GM19239 (cell line): ENCODE measurements at regions not wholly inside any gene's neighbourhood (a gene's known extent, or its start where the extent isn't known, plus 50 kb on each side); places are given as distances from the start of the nearest gene placed in this dataset.

ENCODE experiments used
- DNase-seq: peaks from one replicate; pipeline ENCODE4 v3.0.0; 2011; ENCODE audit warnings: low spot score; ENCODE audit not compliant: insufficient read length
- FAIRE-seq: peaks from 2 replicates; lab custom pipeline; 2011; peaks lifted over from hg19 to GRCh38; lab: Jason Lieb, UNC

DNA sequence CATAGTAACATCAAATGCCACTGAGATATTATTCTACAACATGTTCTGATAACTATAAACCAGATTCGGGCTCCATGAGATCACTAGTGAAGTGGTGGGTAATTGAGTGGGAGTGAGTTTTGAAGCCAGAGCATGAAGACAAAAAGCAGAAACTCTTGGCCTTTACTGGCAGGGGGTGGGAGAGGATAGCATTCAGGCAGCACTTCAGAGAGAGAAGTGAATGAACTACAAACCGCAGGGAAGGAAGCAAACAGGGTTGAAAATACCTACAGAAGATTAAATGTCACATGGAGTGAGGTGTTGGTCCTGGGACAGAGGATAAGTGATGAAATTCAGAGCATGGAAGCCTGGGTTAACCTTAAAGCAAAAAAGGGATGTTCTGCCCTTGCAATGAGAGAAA is 250.0 kb downstream of the EPM2A start:
- DNase-seq: no peak
- no peak for FAIRE-seq

DNA sequence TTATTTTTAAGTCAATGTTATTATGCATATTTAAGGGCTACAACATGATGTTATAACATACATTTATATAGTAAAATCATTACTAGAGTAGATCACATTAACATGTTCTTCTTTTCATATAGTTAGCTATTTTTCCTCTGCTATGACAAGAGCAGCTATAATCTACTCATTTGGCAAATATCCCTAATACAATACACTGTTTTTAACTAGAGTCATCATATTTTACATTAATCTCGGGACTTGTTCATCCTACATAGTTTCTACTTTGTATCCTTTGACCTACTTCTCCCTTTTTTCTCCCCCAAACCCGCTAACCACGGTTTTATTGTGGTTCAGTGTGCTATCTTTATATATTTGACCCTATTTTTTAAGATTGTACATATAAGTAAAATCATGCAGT is 249.0 kb downstream of the EPM2A start:
- DNase-seq (no peak), FAIRE-seq (no peak)

DNA sequence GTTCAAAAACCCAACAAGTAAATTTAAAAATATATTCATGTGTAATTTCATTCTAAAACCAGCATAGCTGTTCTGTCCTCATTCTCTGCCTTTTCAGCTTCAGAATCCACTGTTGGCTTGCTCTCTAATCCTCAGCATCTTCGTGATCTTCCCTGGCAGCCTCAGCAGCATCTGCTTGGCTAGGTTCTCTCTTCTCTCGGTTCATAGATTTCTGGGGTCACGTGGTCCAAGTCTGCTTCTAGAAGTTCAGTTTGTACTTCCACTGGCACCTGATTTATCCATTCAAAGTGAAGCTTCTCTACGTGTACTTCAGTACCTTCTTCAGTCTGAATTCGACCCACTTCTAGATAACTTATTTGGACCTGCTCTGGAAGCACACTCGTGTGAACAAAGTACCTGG is 245.7 kb downstream of the EPM2A start:
- DNase-seq (no peak), FAIRE-seq (no peak)

DNA sequence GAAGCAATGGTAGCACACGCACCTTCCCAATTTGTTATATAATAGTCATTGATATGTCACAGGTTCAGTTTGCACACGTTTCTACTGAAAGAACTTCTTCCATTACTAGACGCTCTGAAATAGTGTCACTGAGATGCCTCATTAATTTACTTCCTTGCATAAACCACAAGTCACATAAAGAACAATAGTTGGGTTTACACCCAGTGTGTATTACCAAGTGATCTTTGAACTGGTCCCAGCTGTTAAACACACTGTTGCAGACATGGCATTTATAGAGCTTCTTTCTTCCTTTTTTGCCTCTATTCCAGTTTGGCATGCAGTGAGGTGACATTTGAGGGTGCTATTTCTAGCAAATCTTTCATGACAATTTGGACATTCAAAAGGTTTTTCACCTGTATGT is 245.3 kb downstream of the EPM2A start:
- no peak for FAIRE-seq
- DNase-seq: no peak

DNA sequence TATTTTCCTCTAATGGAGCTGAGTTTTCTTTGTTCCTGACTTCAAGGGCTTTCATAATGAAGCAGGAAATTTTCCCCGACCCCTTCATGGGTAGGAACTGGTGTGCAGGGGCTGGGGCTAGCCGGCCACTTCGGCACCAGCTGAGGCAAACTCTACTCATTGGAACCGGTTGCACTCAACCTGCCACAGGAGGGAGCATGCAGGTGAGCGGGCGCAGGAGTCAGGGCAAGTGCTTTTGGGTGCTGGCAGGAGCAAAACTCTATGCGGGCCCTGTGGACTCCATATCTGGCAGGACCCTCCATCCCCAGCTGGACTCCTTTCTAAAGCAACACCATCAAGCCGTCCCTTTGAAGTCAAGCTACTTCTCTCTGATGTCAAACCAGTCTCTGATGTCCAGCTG is 244.2 kb downstream of the EPM2A start:
- no peak for FAIRE-seq
- no peak for DNase-seq

DNA sequence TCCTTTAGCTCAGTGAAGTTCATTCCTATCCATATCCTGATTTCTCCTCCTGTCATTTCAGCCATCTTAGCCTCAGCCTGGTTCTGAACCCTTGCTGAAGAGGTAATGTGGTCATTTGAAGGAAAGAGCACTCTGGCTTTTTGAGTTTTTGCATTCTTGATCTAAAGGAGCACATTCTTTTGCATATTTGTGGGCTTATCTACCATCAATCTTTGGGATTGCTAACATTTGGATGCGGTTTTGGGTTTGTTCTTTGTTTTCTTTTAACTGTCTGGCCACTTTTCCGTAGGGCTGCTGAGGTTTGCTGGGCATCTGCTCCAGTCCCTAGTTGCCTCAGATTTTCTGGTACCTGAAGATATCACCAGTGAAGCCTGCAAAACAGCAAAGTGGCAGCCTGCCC is 238.3 kb downstream of the EPM2A start:
- no peak for DNase-seq

DNA sequence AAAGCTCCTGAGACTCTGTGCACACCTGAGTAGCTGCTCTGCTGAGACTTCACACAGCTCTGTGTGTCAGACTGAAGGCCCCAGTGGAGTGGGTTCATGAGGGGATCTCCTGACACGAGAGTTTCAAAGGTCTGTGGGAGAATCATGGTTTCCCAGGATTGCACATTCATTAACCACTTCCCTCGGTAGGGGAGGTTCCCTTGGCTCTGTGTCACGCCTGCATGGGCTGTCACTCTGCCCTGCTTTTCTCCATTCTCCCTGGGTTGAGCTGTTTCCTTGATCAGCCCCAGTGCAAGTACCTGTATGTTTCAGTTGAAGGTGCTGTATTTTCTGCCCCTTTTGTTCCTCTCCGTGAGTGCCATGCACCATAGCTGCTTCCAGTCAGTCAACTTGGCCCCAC is 236.9 kb downstream of the EPM2A start:
- DNase-seq: no peak
- no peak for FAIRE-seq

More for the DNA sequence above, 238.3 kb downstream of the EPM2A start:
- FAIRE-seq: no peak

DNA sequence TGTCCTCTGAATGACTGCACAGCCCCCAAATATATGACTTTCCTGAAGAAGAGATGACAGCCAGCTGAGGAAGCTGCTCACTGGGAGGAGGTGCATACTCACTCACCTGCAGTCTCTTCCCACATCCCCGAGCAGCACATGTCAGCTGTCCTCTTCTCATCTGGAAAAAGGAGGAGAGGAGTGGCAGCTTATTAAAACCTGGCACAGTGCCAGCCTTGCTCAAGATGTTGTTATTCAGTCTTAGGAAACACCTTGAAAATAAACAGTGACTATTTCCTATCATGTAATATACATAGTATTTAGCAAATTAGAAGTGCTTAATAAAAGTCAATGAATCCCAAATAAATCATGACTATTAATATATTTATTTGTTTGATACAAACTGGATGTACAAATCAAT is 232.9 kb downstream of the EPM2A start:
- FAIRE-seq (no peak), DNase-seq (no peak)

DNA sequence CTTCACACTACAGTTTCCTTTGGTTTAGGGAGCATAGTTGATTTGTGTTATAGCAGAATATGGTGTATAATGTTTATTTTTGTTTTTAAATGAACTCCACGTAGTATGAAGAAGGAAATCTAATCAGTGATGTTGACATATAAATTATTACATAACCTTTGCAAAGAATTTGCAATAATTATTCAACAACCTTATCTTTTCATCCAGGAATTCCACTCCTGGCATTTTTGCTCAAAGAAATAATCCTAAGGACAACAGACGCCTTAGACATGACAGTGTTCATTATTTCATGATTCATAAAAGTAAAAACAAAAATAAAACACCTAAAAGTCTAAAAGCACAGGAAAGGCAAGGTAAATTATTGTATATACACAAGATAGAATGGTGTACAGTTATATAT is 229.2 kb downstream of the EPM2A start:
- FAIRE-seq: no peak
- DNase-seq: no peak

DNA sequence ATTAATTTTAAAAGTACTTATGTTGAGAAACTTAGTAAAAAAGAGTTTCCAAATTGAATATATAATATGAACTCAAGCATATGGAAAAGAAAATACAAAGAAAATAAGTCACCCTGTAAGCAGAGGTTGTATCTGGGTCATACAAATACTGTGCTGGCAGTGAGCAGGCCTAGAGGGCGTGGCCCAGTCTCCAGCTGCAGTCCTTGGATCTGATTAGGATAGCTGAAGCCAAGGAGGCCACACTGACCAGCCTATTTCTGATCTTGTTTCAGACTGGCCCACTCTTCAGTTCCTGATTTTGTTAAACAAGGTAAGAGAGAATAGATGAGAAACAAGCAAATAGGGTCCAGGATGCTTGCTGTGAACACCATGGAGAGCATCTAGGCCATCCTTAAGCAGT is 228.8 kb downstream of the EPM2A start:
- no peak for FAIRE-seq
- DNase-seq: no peak

DNA sequence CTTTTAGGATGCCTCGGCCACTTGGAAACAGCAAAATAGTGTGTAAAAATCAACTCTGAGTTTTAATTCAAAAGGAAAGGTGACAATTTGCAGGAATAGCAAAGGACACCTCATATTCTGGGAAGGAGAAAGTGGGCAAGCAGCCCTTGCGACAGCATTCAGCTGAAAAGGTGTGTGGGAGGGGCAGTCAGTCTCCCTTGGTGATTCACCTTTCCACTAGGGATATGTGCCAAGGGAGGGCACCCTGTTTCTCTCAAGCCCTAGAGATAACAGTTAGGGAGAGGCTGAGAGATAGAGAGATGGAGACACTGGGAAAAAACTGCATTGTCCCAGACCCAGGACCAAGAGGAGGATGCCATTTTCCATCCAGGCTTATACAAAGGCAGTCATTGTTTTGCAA is 228.1 kb downstream of the EPM2A start:
- FAIRE-seq (no peak), DNase-seq (no peak)

DNA sequence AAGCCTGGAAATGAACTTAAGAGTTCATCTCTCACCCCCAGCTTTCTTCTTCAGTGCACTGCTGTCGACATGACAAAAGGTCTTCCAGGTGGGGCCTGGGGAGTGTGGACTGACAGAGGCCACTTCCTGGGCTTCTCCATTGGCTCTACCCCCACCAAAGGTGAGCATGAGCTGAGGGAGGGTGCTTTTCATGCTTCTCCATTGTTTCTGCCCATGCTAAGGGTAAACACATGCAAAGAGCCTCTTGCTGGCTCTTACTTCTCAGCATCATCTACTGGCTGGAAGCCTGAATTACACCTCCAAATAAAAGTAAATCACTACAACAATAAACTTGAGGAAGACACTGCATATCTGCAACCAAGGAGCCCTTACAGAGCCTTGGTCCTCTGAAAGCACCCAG is 227.2 kb downstream of the EPM2A start:
- FAIRE-seq (no peak), DNase-seq (no peak)

DNA sequence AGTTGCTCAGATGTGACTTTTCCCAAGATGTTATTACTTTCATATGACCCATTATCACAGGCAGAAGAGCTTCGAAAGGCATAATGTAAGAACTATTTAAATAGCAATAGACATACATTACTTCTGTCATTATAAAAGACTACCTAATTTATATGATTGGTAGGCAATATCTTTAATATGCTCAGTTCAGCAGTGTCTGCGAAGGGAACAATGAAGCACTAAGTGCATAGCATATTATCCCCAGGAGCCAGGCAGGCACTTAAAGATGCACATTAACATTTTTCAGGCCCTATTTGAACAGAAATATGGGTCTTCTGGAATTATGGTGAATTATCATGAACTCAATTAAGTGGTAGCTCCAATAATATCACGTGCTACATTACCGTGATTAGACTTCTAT is 217.8 kb downstream of the EPM2A start:
- FAIRE-seq (no peak), DNase-seq (no peak)

DNA sequence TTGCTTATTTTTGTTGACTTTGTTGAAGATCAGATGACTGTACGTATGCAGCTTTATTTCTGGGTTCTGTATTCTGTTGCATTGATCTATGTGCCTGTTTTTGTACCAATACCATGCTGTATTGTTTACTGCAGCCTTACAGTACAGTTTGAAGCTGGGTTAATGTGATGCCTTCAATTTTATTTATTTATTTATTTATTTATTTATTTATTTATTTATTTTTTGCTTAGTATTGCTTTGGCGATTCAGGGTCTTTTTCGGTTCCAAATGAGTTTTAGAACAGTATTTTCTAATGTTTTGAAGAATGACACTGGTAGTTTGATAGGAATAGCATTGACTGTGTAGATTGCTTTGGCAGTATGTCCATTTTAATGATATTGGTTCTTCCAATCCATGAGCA is 210.3 kb downstream of the EPM2A start:
- FAIRE-seq (no peak), DNase-seq (no peak)

DNA sequence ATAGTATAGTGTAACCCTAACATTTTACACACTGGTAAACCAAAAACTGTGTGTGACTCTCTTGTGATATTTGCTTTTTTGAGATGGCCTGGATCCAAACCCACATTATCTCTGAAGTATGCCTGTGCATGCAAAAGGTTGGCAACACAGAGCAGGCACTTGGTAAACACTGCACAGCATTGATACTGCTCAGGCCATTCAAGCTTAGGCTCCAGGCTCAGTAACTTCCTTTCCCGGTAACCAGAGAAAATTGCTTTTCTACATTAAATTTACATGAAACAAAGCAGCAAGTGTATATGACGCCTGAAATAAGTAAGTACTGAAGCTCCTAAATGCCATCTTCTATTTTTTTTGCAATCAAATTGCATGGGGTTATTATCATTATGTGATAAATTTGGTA is 205.7 kb downstream of the EPM2A start:
- FAIRE-seq: no peak

DNA sequence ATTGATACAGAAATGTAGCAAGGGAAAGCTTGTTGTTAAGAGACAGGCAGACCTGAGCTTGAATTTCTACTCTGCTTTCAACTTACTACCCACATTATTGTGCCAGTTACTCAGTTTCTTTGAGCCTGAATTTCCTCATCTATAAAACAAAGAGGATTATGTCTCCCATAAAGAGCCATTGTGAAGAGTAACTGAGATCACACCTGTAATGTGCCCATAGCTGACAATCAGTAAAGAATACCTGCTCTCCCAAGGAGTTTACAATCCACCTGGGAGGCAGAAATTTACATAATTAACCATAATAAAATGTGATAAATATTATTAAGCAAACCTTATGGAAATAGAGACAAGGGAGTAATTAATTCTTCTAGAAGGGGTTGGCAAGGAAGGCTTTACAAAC is 204.9 kb downstream of the EPM2A start:
- DNase-seq: no peak

More for the DNA sequence above, 205.7 kb downstream of the EPM2A start:
- no peak for DNase-seq

DNA sequence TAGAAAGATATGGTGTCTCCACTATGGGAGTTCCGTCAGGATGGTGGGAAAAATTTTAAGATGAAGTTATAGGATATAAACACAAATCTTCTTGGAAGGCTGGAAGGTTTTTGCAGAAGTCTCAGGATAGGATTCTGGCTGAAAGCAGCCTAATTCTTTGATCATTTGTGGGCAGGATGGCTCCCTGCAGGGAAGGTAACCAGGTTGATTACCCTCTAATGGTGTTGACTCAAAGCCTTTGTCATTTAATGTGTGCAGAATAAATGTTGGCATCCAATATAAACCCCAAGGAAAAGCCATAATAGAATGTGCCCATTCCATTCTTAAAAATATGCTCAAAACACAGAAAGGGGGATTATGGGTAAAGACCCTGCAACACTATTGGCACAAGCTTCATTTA is 204.3 kb downstream of the EPM2A start:
- FAIRE-seq (no peak), DNase-seq (no peak)

More for the DNA sequence above, 204.9 kb downstream of the EPM2A start:
- FAIRE-seq: no peak

DNA sequence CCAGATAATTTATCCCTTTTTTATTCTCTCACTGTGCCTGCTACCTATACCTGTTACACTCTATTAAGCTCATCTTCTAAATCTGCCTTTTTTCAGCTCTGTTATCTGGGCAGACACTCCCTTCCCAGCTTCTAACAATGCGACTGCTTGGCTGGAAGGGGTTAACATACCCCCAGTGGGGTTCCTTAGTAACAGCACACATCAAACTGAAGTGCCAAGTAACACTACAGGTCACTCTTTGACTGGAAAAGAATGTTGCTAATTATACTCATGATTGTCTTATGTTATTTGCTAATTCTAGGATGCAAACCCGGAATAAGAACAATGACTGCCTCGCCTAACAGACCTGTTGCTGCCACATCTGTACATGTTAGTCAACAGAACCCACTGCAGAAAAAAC is 203.5 kb downstream of the EPM2A start:
- DNase-seq (no peak), FAIRE-seq (no peak)

DNA sequence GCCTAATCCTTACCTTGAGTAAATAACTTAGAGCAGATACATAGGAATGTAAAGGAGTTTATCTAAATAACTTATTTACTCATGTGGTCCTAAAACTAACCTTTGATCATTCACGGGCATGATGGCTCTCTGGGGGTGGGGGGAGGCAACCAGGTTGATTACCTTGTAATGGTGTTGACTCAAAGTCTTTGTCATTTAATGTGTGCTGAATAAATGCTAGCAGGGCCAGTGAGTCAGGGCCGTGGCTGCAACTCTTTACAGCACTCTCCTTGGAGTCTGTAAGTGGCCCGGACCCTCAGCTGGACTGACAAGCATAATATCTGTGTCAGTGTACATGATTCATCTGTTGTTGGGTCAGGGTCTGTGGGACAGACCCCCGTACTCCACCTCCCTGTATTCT is 203.0 kb downstream of the EPM2A start:
- FAIRE-seq (no peak), DNase-seq (no peak)

DNA sequence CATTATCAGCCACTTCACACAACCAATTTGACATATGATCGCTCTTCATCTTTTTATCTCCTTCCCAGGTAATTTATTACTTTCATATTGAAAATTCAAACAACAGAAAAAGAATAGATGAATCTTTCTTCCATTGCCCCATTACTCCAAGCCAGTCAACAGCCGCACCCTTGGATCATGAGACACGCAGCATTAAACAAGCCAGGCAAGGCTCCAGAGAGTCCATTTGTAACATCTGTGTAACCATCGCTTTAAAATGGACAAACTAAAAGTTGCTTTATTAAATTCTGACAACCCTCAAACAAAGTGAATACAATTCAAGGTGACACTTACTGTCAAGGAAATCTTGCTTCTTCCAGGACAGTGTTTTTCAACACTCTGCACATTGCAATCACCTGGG is 200.3 kb downstream of the EPM2A start:
- DNase-seq (no peak), FAIRE-seq (no peak)

DNA sequence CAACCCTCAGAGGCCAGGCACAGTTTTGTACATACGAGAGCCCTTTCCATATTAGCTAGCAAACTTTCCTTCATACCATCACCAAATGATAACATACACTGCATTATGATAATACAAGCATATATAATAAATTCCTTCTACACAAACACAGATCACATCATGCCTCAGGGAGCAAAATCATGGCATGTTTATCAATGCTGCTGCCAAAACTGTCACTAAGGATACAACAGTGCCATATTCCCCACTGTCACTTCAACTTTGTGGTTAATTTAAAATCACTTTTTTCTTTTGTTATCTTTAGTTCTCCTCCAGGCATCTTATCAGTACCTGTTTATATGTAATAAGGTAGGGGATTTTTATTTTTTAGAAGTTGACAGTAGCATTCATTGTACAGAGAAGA is 196.3 kb downstream of the EPM2A start:
- FAIRE-seq (no peak), DNase-seq (no peak)

DNA sequence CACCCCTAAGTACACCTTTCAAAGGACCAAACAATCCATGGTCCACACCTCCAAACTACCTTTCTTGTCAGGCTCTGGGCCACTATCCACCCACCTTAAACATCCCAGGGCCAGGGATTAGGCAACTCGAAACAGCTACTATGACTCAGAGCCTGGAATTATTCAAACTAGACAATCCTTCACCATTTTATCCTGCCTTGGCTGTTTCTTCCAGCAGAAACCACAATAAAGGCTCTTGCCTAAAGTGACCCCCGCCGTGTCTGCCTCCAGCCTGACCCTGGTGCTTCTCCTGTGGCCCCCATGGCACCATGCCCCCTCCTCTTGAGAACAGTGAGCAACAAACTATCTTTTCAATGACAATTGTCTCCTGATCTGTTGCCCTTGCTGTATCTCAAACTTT is 195.5 kb downstream of the EPM2A start:
- DNase-seq: no peak

DNA sequence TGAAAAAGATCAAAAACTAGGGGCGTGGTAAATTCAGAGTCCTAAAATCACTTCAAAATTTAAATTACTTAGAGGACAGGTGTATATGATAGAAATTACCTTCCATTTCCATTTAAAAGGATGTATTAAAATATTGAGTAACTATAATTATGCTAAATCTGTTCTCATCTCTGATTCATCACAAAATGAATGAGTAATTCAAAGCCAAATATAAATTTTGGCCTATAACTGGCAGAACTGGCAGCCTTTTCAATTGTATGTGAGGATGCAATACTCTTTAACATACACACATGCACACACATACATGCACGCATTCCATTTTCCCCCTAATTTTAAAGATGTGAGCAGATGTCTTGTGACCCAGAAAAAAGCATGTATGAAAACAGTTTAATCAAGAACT is 194.6 kb downstream of the EPM2A start:
- DNase-seq (no peak), FAIRE-seq (no peak)

More for the DNA sequence above, 195.5 kb downstream of the EPM2A start:
- FAIRE-seq: no peak
